Skeletal muscle satellite cell (primary cell): ENCODE measurements at regions not wholly inside any gene's neighbourhood (a gene's known extent, or its start where the extent isn't known, plus 50 kb on each side); places are given as distances from the start of the nearest gene placed in this dataset.
"Not testable (repeated sequence)": the region's sequence is repeated elsewhere in the genome, so short reads cannot be mapped to it uniquely, and the experiment has no call there.

Experiments
- H3K27me3 ChIP-seq: 2 replicates; pipeline ENCODE4 v1.7.0; 2013; ENCODE audit warnings: low read length; ENCODE audit not compliant: control insufficient read depth, insufficient read depth
- H3K36me3 ChIP-seq: 2 replicates; pipeline ENCODE4 v1.7.0; 2013; ENCODE audit warnings: mild to moderate bottlenecking, control low read depth, low read length; ENCODE audit not compliant: insufficient read depth
- H3K4me1 ChIP-seq: 2 replicates; pipeline ENCODE4 v1.7.0; 2013; ENCODE audit warnings: low read length; ENCODE audit not compliant: control insufficient read depth, insufficient read depth
- H3K4me2 ChIP-seq: 2 replicates; pipeline ENCODE4 v1.7.0; 2013; ENCODE audit warnings: mild to moderate bottlenecking, low read length
- H3K4me3 ChIP-seq: 2 replicates; pipeline ENCODE4 v1.7.0; 2013; ENCODE audit warnings: low read length
- H3K9ac ChIP-seq: 2 replicates; pipeline ENCODE4 v1.7.0; 2013; ENCODE audit warnings: mild to moderate bottlenecking, low read depth, low read length, moderate library complexity
- H3K9me3 ChIP-seq: replicated peaks from 2 replicates; pipeline ENCODE4 v1.7.0; 2013; ENCODE audit warnings: mild to moderate bottlenecking, control low read depth, low read length

DNA sequence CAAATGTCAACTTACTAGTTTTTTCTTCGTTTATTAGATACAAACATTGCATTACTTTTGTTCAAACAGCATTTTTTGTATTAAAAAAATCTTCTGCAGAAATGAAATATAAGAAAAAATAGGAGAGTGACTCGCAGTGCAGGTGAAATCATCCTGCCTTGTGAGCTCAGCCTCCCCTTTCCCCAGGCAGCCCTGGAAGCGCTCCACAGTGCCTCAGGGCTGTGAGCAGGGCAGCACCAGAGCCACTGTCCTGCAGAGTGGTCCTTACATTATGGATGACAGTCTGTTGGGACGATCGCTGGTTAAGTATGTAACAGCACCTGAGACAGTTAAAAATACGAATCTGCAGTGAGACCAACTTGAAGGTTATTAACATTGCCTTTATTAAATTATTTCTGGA lies 695.4 kb upstream of the POM121L12 start:
- H3K4me3 ChIP-seq = no peak overlapping the region
- H3K9ac ChIP-seq = no peak overlapping the region
- H3K9me3 ChIP-seq = no peaks in the 10 kb centered on the region
- H3K4me2 ChIP-seq = no peak overlapping the region
- no peaks in the 10 kb centered on the region for H3K27me3 ChIP-seq
- no peaks in the 10 kb centered on the region for H3K4me1 ChIP-seq
- H3K36me3 ChIP-seq = no peaks in the 10 kb centered on the region

GRCh38 chr7:52328328-52328727 lies 707.1 kb upstream of the POM121L12 start:
- not testable (repeated sequence) for H3K9me3 ChIP-seq, H3K9ac ChIP-seq, H3K4me1 ChIP-seq, H3K27me3 ChIP-seq, H3K4me2 ChIP-seq, H3K36me3 ChIP-seq, H3K4me3 ChIP-seq

DNA sequence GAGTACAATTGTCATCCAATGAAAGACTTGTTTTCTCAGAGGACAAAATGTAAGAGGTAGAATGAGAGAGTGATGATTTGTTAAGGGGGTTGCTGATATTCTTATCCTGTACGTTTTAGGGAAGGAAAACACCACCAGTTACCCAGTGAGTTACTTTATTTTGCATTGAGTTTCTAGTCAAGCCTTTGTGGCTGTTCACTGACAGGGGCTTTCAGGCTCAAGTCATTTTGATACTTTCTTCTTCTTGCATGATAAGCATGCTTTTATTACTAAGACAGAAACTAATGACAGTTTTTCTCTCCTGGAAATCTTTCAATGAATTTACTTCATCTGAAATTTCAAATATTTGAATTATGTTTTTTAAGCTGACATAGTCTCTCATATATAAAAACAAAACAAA lies 710.2 kb upstream of the POM121L12 start:
- Histone ChIP-seq H3K9ac (no peak overlapping the region), H3K27me3 (no peaks in the 10 kb centered on the region), H3K4me3 (no peak overlapping the region), H3K9me3 (peaks cover 4% of the 10 kb centered on the region), H3K4me2 (no peak overlapping the region), H3K36me3 (no peaks in the 10 kb centered on the region), H3K4me1 (no peaks in the 10 kb centered on the region)

GRCh38 chr7:52323202-52323746 lies 712.2 kb upstream of the POM121L12 start:
- no peak overlapping the region for H3K4me3 ChIP-seq

DNA sequence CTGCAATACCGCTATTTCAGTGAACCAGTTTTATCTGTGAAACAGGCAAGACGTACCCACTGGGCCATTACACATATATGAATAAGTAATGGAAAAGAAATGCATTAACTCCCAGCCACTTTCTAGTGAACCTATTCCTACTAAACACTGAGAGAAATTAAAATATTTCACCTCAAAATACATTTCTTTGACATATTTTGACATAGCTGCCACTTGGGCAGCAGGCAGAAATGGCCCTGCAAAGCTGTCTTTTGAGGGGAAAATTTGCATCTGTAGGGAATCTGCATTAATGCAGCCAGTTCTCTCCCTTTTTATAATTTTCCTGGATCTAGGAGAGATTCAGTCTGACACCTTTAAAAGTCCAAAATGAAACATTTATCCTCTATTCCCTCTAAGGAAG lies 714.8 kb upstream of the POM121L12 start:
- Histone ChIP-seq H3K4me2 (no peak overlapping the region), H3K9ac (no peak overlapping the region), H3K36me3 (no peaks in the 10 kb centered on the region), H3K4me1 (no peaks in the 10 kb centered on the region), H3K27me3 (no peaks in the 10 kb centered on the region), H3K4me3 (no peak overlapping the region), H3K9me3 (peaks cover 7% of the 10 kb centered on the region)

More at GRCh38 chr7:52323202-52323746, 712.2 kb upstream of the POM121L12 start:
- Histone ChIP-seq H3K4me2 (no peak overlapping the region), H3K4me1 (no peaks in the 10 kb centered on the region), H3K36me3 (no peaks in the 10 kb centered on the region), H3K27me3 (no peaks in the 10 kb centered on the region), H3K9ac (no peak overlapping the region), H3K9me3 (peaks cover 7% of the 10 kb centered on the region)

DNA sequence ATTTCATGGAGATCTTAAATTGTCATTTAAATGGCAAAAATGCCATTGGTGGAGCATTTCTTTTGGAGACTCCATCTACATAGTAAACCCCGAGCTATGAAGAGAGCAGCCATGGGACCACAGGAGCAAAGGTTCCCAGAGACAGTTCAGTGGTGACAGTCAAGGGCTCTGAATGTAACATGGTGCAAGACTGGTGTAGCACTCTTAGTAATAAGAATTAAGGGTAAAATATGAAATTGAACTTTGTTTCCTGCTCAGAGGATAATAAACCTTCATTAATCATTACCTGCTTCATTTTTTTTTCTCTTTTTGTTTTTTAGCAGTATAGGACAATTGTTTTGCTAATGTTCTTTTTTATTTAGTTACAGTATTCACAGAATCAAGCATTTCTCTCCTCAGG lies 717.5 kb upstream of the POM121L12 start:
- Histone ChIP-seq H3K36me3 (no peaks in the 10 kb centered on the region), H3K4me1 (no peaks in the 10 kb centered on the region), H3K9me3 (peaks cover 7% of the 10 kb centered on the region), H3K27me3 (no peaks in the 10 kb centered on the region), H3K4me2 (no peak overlapping the region), H3K9ac (no peak overlapping the region), H3K4me3 (no peak overlapping the region)

GRCh38 chr7:52311886-52312285 lies 723.5 kb upstream of the POM121L12 start:
- H3K4me3 ChIP-seq = no peak overlapping the region
- no peak overlapping the region for H3K9ac ChIP-seq
- no peaks in the 10 kb centered on the region for H3K4me1 ChIP-seq
- H3K9me3 ChIP-seq = peaks cover 2% of the 10 kb centered on the region
- no peaks in the 10 kb centered on the region for H3K36me3 ChIP-seq
- H3K27me3 ChIP-seq = no peaks in the 10 kb centered on the region
- no peak overlapping the region for H3K4me2 ChIP-seq

GRCh38 chr7:52309631-52310030 lies 725.8 kb upstream of the POM121L12 start:
- no peak overlapping the region for H3K4me2 ChIP-seq
- H3K9ac ChIP-seq = no peak overlapping the region
- H3K36me3 ChIP-seq = no peaks in the 10 kb centered on the region
- no peak overlapping the region for H3K4me3 ChIP-seq
- no peaks in the 10 kb centered on the region for H3K27me3 ChIP-seq
- H3K9me3 ChIP-seq = peaks cover 2% of the 10 kb centered on the region
- no peaks in the 10 kb centered on the region for H3K4me1 ChIP-seq

GRCh38 chr7:52302765-52303520 lies 732.5 kb upstream of the POM121L12 start:
- H3K36me3 ChIP-seq = no peaks in the 10 kb centered on the region
- no peak overlapping the region for H3K9ac ChIP-seq
- no peaks in the 10 kb centered on the region for H3K27me3 ChIP-seq
- H3K4me2 ChIP-seq = no peak overlapping the region
- no peaks in the 10 kb centered on the region for H3K4me1 ChIP-seq
- H3K4me3 ChIP-seq = no peak overlapping the region
- H3K9me3 ChIP-seq = no peaks in the 10 kb centered on the region

DNA sequence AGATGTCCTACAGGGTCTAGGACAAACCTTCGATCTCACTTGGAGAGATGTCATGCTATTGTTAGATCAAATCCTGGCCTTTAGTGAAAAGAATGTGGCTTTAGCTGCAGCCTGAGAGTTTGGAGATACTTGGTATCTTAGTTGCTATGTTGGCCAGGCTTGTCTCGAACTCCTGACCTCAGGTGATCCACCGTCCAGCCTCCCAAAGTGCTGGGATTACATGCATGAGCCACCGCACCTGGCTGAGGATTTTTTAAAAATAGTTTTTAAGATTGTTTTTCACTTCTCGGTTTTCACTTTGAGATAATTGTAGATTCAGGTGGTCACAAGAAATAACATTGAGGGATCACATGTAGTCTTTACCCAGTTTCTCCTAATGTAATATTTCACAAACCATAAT lies 738.3 kb upstream of the POM121L12 start:
- no peaks in the 10 kb centered on the region for H3K27me3 ChIP-seq
- H3K9ac ChIP-seq = no peak overlapping the region
- H3K4me1 ChIP-seq = no peaks in the 10 kb centered on the region
- no peak overlapping the region for H3K4me2 ChIP-seq
- no peaks in the 10 kb centered on the region for H3K36me3 ChIP-seq
- no peak overlapping the region for H3K4me3 ChIP-seq
- peaks cover 4% of the 10 kb centered on the region for H3K9me3 ChIP-seq

GRCh38 chr7:52294942-52295341 lies 740.5 kb upstream of the POM121L12 start:
- Histone ChIP-seq H3K9ac (no peak overlapping the region), H3K9me3 (peaks cover 4% of the 10 kb centered on the region)

DNA sequence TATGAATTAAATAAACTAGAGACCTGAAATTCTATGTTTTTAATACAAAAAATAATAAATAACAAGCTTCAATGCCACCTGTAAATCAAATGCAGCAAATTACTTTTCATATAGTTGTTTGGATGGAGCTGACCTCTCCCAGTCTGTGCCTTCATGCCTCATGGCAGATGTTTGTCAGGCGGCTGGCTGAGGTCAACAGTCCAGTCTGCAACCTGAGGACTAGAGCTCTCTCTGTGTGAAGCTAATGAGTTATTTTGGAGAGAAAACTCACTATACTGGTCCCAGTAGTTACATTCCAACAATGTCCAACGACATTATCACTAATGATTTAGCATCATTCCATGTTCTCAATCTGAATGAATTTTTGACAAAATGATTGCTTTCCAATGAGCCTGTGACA lies 746.2 kb upstream of the POM121L12 start:
- Histone ChIP-seq H3K36me3 (no peaks in the 10 kb centered on the region), H3K9ac (no peak overlapping the region), H3K4me3 (no peak overlapping the region), H3K4me2 (no peak overlapping the region), H3K9me3 (no peaks in the 10 kb centered on the region), H3K27me3 (no peaks in the 10 kb centered on the region), H3K4me1 (no peaks in the 10 kb centered on the region)

More at GRCh38 chr7:52294942-52295341, 740.5 kb upstream of the POM121L12 start:
- no peaks in the 10 kb centered on the region for H3K36me3 ChIP-seq
- H3K4me1 ChIP-seq = no peaks in the 10 kb centered on the region
- no peak overlapping the region for H3K4me3 ChIP-seq
- H3K27me3 ChIP-seq = no peaks in the 10 kb centered on the region
- no peak overlapping the region for H3K4me2 ChIP-seq
